ENCODE measurements at regions not wholly inside any gene's neighbourhood (a gene's known extent, or its start where the extent isn't known, plus 50 kb on each side); places are given as distances from the start of the nearest gene placed in this dataset.

- no peak for DNase-seq
Observed at GRCh38 chr4:140271553-140271952, 101.9 kb upstream of the SCOC start.

DNA sequence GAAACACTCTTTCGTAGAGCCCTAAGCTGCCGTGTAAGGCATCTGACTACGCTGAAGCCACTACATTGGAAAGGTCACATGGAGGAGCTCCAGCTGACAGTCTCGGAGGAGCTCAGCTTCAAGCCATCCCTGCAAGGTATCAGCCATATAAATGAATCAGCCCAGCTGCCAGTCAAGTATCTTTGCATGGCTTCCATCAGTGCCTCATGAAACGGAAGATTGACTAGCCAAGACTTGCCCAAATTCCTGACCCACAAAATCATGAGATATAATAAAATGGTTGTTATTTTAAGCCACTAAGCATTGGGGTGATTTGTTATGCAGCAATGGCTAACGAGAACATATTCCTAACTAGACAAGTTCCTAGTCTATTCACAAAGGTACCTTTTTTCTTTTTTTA lies 104.1 kb upstream of the SCOC start:
- no peak for DNase-seq

DNA sequence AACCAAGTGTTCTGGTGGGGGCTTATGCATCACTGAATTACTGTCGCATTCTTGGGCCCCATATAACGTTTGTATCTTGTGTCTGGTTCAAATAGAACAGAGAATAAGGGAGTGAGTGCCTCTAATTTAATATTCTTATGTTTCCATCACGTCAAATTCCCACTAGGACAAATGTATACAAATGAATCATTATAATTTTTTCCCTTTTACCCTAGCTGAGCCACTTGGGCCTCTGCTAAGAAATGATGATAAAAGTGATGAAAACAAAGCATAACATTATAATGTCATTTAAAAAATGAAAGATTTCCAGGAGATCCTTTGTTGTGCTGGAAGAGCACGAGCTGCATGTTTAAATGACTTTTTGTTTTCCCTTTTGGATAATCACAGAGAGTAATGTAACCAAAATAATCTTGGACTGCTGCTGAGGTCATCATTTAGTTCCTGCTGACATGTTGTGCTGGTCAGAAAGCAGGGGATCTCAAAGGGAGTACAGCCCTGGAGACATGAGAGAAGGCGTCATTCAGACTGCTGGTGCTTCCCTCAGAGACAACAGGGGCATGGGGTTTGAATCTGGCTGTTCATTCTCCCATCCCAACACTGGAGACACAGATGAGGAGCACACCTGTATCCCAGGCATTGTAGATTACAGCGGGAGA lies 105.1 kb upstream of the SCOC start:
- DNase-seq = no peak

GRCh38 chr4:140267576-140267975 lies 105.9 kb upstream of the SCOC start:
- DNase-seq = no peak

DNA sequence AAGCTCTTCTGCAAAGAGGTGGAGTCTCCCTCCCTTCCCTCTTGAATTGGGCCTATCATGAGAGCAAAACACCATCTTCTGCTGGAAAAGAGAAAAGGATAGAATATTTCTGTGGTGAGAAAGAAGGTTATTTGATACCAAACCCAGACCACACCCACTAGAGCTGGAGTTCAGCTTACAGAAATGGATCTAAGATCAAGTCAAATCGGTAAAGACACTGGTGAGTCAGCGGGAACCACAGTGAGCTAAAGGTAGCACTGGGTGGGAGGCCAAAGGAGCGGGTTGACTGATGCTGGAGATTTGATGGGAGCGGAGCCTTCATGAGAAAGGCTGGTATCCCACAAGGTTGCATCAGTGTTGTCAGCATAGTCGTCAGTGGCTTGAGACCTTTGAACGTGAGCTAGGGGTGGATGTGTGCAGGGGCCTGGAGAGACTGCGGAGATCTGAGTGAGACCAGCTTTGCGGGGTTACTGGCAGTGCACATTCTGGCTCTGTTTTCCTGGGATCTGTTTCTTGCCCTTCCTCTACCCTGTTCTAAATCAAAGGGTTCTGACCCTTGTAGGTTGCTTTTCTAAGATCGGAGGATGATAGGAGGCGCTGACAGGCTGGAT lies 106.4 kb upstream of the SCOC start:
- DNase-seq = no peak

- no peak for DNase-seq
Observed at GRCh38 chr4:140260227-140260626, 106.2 kb upstream of the MAML3 start.

- DNase-seq = no peak
Observed at GRCh38 chr4:140258476-140258875, 104.5 kb upstream of the MAML3 start.

DNA sequence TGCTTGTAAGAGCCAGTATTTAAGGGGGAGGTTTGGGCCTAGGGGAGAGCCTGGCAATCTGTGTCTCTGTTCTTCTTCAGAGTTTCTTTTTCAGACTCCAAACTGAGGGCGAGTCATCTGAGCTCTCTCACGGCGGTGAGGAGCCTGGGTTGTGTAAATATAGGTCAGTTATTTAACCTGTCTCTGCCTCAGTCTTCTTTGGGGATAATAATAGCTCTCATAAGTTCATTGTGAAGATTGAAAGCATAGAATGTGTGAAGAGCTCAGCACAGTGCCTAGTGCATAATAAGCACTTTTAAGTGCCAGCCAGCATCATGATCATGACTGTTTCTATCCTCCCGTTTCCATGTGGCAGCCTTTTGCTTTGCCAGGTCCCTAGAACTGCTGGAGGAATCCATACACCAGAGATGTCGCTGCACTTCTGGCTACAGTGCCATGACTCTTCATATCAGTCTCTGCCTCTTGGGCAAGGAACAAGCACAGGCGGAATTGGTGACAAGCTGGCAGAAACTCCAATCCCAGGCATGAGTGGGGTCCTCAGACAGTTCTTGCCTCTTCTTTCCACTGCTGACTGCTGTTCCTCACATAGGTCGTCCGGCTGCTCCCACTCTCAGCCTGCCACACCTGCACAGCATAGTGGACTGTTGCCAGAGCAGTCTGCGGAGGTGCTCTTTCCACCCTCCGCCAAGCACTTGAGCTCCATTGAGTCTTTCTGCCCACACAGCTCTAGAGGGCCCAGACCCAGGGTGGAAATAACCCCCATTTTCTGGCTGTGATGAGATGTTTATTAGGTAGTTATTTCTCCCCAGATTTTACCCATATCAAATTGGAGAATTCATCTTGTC lies 103.7 kb upstream of the MAML3 start:
- DNase-seq = no peak

GRCh38 chr4:140256941-140257340 lies 103.0 kb upstream of the MAML3 start:
- DNase-seq = no peak

GRCh38 chr4:140256335-140256734 lies 102.4 kb upstream of the MAML3 start:
- DNase-seq = no peak

GRCh38 chr4:140255927-140256326 lies 101.9 kb upstream of the MAML3 start:
- no peak for DNase-seq

DNA sequence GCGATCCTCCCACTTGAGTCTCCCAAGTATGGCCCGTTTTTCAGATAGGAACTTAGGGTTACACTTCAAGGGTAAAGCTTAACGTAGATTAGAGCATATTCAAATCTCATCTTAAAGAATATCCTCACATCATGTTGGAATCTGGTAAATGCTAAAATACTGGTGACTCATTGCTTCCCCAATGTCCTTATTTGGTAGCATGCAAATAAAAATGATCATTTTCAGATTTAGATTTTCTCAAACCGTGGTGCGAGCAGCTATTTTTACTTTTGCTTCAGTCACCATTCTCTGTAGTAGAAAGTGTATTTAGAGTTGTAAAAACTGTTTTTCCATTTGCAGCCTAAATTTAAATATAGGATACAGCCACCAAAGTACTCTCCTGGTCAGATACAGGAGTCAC lies 101.5 kb upstream of the MAML3 start:
- no peak for DNase-seq

DNA sequence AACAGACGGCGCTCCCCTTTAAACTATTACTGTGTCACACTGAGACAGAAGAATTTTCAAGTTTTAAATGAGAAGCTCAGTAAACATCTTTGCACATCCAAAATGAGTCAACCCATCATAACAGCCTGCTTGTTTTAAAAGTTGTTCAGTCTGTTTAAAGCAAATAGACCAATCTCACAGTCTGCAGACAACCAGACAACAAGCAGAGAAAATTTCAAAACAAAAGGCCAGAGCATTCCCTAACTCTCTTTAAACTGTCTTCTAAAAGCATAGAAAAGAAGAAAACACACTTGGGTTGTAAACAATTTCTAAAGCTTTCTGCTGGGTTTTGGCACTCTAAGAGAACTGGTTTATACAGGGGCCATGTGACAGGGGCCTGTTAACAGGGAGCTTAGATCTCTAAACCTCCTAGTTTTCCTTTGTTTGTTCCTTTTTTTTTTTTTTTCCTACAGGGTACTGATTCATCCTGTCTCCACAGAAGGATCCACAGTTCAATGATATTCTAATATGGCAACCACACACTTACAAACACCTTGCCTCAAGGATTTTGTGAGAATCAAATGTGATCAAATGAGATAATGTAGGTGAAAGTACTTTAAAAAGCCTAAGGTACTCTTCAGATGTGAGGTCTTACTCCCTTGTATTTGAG lies 100.8 kb upstream of the MAML3 start:
- DNase-seq = no peak

GRCh38 chr4:140253556-140254027 lies 99.6 kb upstream of the MAML3 start:
- DNase-seq = no peak

GRCh38 chr4:140252742-140253555 lies 99.0 kb upstream of the MAML3 start:
- peak; percentile 46 to 73 for DNase-seq

GRCh38 chr4:140252141-140252741 lies 98.3 kb upstream of the MAML3 start:
- DNase-seq = no peak

GRCh38 chr4:140251571-140251970 lies 97.6 kb upstream of the MAML3 start:
- no peak for DNase-seq

DNA sequence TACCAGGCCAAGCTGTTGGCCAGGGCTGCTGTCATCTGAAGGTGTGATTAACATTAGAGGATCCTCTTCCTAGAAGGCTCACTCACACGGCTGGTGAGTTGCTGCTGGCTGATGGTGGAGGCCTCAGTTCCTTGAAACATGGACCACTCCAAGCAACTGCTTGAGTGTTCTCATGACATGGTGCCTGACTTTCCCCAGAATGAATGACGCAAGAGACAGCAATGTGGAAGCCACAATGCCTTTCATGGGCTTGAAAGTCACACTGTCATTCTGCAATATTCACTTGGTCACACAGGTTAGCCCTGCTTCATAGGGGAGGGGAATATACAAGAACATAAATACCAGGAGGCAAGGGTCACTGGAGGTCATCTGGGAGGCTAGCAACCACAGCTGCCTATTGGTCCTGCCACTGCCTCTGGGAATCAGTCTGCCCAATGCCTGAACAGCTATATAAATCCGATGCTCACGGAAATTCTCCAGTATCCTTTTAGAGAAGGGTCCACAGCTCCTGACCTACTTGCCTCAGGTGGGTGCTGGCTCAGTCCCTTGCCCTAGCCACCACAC lies 97.1 kb upstream of the MAML3 start:
- DNase-seq = no peak

DNA sequence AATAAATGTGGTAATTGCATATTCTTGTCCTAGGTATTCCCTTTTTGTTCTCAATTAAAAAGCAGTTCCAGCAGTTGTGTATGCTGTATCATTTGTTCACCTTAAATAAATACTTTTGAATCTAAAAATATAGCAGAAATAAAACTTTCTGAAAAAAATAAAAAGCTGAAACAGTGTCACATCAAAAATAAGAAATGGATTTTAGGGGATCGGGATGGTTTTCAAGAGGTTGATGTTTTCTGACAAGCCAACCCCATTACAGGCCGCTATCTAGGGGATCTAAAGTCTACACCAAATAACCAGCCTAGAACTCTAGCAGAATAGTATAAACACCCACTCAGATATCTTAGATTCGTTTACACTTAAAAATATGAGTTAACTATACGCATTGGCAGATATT lies 95.4 kb upstream of the MAML3 start:
- DNase-seq = no peak

DNA sequence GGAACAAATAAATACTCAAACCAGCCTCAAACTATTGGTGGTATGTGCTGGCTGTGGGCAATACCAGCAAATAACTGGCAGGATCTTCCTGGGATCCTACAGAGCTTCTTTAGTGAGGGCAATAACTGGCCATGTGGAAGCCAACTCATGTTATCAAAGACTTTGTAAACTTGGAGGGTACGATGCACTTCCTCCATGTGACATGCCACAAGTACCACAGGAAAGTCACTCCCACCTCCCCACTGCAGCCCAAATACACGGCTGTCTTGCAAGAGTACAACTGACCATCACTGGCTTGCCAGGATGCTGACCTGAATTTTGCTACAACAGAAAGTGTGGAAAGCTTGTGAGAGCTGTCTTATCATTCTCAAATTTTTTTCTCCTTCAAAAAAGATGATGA lies 93.3 kb upstream of the MAML3 start:
- DNase-seq = no peak

DNA sequence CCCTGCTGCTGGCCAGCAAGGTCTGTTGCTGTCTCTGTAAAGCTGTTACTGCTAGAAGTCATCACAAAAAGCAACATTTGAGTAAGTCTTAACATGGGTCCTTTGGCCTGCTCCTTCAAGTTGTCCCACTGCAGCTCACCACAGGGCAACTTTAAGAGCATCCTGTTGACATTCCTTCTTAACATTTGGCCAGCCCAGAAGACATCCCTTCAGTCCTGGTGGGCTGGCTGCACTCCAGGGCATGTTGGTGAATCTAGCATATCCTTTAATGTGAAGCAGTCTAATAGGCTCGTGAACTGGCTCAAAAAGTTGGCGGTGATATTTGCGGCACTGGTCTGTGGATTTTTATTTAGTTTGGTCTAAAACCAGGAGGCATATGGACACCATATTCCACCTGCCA lies 92.2 kb upstream of the MAML3 start:
- no peak for DNase-seq

DNA sequence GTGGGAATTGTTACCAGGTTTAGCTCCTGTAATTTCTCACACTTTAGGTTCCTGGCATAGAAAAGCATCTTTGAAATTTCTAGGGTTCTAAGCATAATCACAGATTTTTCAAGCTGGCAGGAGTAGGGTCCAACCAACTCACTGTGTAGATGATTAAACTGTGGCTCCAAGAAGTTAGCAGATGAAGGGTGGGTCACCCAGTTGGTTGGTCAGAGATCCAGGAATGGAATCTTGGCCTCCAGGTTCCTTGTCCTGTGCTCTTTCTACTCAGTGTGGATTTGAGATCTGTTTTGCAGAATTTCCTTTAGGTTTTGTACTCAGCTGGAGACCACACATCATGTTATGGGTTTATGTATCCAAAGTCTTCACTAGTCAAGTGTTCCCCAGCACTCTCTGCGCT lies 90.3 kb upstream of the MAML3 start:
- DNase-seq = no peak

All from stimulated activated CD4-positive, alpha-beta T cell treated with anti-CD3 and anti-CD28 coated beads, Interleukin-4, amount 100 ng/mL, for 4 hours (primary cell).